ENCODE measurements at regions not wholly inside any gene's neighbourhood (a gene's known extent, or its start where the extent isn't known, plus 50 kb on each side); places are given as distances from the start of the nearest gene placed in this dataset.

GRCh38 chr17:79515646-79516571 lies 94.9 kb downstream of the RBFOX3 start:
- Histone ChIP-seq H3K27ac (no peak overlapping the region), H3K4me1 (no peaks in the 10 kb centered on the region), H3K36me3 (no peaks in the 10 kb centered on the region), H3K9me3 (no peaks in the 10 kb centered on the region), H3K27me3 (no peaks in the 10 kb centered on the region), H3K4me3 (no peak overlapping the region)
- 55% methylated on average over 19 of the region's 21 CpGs for WGBS (ENCODE audit: insufficient coverage, low coverage, low lambda C conversion rate, missing lambda C conversion rate)
- DNase-seq: no peak
- intact Hi-C loops (cut with DNase I): no loop called here
- no peak for ATAC-seq
- TF ChIP-seq, protein P1, sequence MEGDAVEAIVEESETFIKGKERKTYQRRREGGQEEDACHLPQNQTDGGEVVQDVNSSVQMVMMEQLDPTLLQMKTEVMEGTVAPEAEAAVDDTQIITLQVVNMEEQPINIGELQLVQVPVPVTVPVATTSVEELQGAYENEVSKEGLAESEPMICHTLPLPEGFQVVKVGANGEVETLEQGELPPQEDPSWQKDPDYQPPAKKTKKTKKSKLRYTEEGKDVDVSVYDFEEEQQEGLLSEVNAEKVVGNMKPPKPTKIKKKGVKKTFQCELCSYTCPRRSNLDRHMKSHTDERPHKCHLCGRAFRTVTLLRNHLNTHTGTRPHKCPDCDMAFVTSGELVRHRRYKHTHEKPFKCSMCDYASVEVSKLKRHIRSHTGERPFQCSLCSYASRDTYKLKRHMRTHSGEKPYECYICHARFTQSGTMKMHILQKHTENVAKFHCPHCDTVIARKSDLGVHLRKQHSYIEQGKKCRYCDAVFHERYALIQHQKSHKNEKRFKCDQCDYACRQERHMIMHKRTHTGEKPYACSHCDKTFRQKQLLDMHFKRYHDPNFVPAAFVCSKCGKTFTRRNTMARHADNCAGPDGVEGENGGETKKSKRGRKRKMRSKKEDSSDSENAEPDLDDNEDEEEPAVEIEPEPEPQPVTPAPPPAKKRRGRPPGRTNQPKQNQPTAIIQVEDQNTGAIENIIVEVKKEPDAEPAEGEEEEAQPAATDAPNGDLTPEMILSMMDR (IDR thresholded peaks at IDR 0.05): no peak
- no peak for TF ChIP-seq POLR2A (IDR thresholded peaks at IDR 0.05)

DNA sequence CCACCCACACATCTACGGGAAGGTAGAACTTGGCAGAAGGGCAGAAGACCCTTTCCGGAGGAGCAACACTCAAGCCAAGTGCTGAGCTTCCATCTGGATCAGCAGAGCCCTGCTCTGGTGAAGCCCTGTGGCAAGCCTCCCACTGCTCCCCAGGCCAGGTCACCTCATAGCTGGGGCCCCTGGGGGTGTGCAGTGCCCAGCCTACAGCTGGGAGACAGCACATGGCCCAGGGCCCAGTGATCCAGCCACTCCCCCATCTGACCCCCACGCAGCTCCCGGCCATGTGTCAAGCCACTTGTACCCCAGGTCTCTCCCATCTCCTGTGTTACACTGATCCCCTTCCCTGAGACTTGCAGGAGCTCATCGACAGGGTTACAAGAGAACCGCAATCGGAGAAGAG lies 95.7 kb downstream of the RBFOX3 start:
- DNase-seq: no peak
- H3K4me1 ChIP-seq: no peaks in the 10 kb centered on the region
- no peaks in the 10 kb centered on the region for H3K27me3 ChIP-seq
- 33% methylated on average over 2 of the region's 7 CpGs for WGBS (ENCODE audit: insufficient coverage, low coverage, low lambda C conversion rate, missing lambda C conversion rate)
- no peaks in the 10 kb centered on the region for H3K9me3 ChIP-seq
- intact Hi-C loops (cut with DNase I): no loop called here
- ATAC-seq: peak in 1 of 4 donors; percentile 12
- H3K36me3 ChIP-seq: no peaks in the 10 kb centered on the region
- TF ChIP-seq, protein P1 (IDR thresholded peaks at IDR 0.05): no peak
- TF ChIP-seq POLR2A (IDR thresholded peaks at IDR 0.05): no peak
- H3K4me3 ChIP-seq: no peak overlapping the region
- H3K27ac ChIP-seq: no peak overlapping the region

GRCh38 chr17:79513820-79514535 lies 96.9 kb downstream of the RBFOX3 start:
- Histone ChIP-seq H3K4me1 (no peaks in the 10 kb centered on the region), H3K9me3 (no peaks in the 10 kb centered on the region), H3K36me3 (no peaks in the 10 kb centered on the region), H3K27me3 (no peaks in the 10 kb centered on the region), H3K4me3 (no peak overlapping the region), H3K27ac (no peak overlapping the region)
- DNase-seq (no peak), ATAC-seq (no peak)
- intact Hi-C loops (cut with DNase I): no loop called here
- TF ChIP-seq, protein P1 (IDR thresholded peaks at IDR 0.05): no peak
- TF ChIP-seq POLR2A (IDR thresholded peaks at IDR 0.05): no peak
- 87% methylated on average over 2 of the region's 17 CpGs for WGBS (ENCODE audit: insufficient coverage, low coverage, low lambda C conversion rate, missing lambda C conversion rate)

- no peak overlapping the region for H3K4me3 ChIP-seq
- 20% methylated on average over 1 of the region's 4 CpGs for WGBS (ENCODE audit: insufficient coverage, low coverage, low lambda C conversion rate, missing lambda C conversion rate)
- H3K4me1 ChIP-seq: no peaks in the 10 kb centered on the region
- no peak for DNase-seq
- H3K27ac ChIP-seq: no peak overlapping the region
- no peak for TF ChIP-seq POLR2A (IDR thresholded peaks at IDR 0.05)
- TF ChIP-seq, protein P1 (IDR thresholded peaks at IDR 0.05): no peak
- H3K36me3 ChIP-seq: no peaks in the 10 kb centered on the region
- H3K27me3 ChIP-seq: no peaks in the 10 kb centered on the region
- ATAC-seq: no peak
- intact Hi-C loops (cut with DNase I): no loop called here
- H3K9me3 ChIP-seq: no peaks in the 10 kb centered on the region
Observed at GRCh38 chr17:79513206-79513605, 97.6 kb downstream of the RBFOX3 start.
